K562 (cell line): ENCODE measurements at regions not wholly inside any gene's neighbourhood (a gene's known extent, or its start where the extent isn't known, plus 50 kb on each side); places are given as distances from the start of the nearest gene placed in this dataset.

Experiments
- CBX3 ChIP-seq, 2 experiments: IDR thresholded peaks; 1 replicate in 1 of 2; 2 replicates in 1 of 2; pipeline ENCODE4 v1.6.1; 2012; ENCODE audit warnings: inconsistent platforms in 2 of 2, low read length in 2 of 2, borderline replicate concordance in 1 of 2, control low read depth in 1 of 2
- EP400 ChIP-seq: fragments of 450-650 bp; IDR thresholded peaks from 2 replicates; pipeline ENCODE4 v1.6.1; 2017; ENCODE audit warnings: antibody characterized with exemption, mild to moderate bottlenecking, moderate library complexity
- ETS2 ChIP-seq: IDR thresholded peaks from 2 replicates; pipeline ENCODE4 v1.6.1; 2016; ENCODE audit warnings: borderline replicate concordance, missing genetic modification characterization, mild to moderate bottlenecking, moderate library complexity, missing compliant biosample characterization; ENCODE audit not compliant: poor library complexity, severe bottlenecking
- EZH2 ChIP-seq: IDR thresholded peaks from 2 replicates; pipeline ENCODE4 v1.6.1; 2012; ENCODE audit warnings: low read depth, mild to moderate bottlenecking, inconsistent platforms, low read length, borderline replicate concordance
- GATAD2B ChIP-seq: fragments of 450-650 bp; IDR thresholded peaks from 2 replicates; pipeline ENCODE4 v1.6.1; 2017; ENCODE audit warnings: mild to moderate bottlenecking, borderline replicate concordance
- ILF3 ChIP-seq: fragments of 450-650 bp; IDR thresholded peaks from 2 replicates; pipeline ENCODE4 v1.6.1; 2018; ENCODE audit warnings: antibody characterized with exemption, mild to moderate bottlenecking, moderate library complexity, borderline replicate concordance
- JUN ChIP-seq, 2 experiments: sonication (generic) in 1 of 2; formaldehyde crosslinking in 1 of 2; IDR thresholded peaks; 2 replicates each; pipeline versions ENCODE4 v1.6.1 to v1.8.0; 2012 to 2022; ENCODE audit warnings: borderline replicate concordance in 2 of 2, mild to moderate bottlenecking in 2 of 2, improper control_type of control experiment in 1 of 2, low read depth in 1 of 2, low read length in 1 of 2, missing genetic modification reagents in 1 of 2
- MAZ ChIP-seq, 2 experiments: fragments of 450-650 bp in 1 of 2; sonication (generic) in 1 of 2; formaldehyde crosslinking; IDR thresholded peaks in 1 of 2; conservative IDR thresholded peaks in 1 of 2; 2 replicates each; pipeline versions ENCODE4 v1.4.0 to v1.5.0; 2020; ENCODE audit warnings: mild to moderate bottlenecking in 1 of 2, missing genetic modification reagents in 1 of 2
- MEF2A ChIP-seq: IDR thresholded peaks from 2 replicates; pipeline ENCODE4 v1.6.1; 2011; ENCODE audit warnings: low read depth, mild to moderate bottlenecking, low read length, moderate library complexity; ENCODE audit not compliant: control insufficient read depth
- RREB1 ChIP-seq: fragments of 250-450 bp; sonication (Bioruptor Pico); IDR thresholded peaks from 2 replicates; pipeline ENCODE4 v1.4.0; 2020
- TCFL5 ChIP-seq: fragments of 250-450 bp; sonication (Bioruptor Pico); conservative IDR thresholded peaks from 2 replicates; pipeline ENCODE4 v1.6.1; 2021; ENCODE audit warnings: mild to moderate bottlenecking, moderate library complexity, matching md5 sums
- ZBTB11 ChIP-seq, 3 experiments: fragments of 200-800 bp in 1 of 3; fragments of 250-450 bp in 1 of 3; fragments of 450-650 bp in 1 of 3; sonication (Bioruptor Pico) in 1 of 3; sonication (Bioruptor generic) in 1 of 3; formaldehyde crosslinking in 1 of 3; IDR thresholded peaks; 2 replicates each; pipeline versions ENCODE4 v1.6.1 to v1.8.0; 2016 to 2022; ENCODE audit warnings: mild to moderate bottlenecking in 2 of 3, missing genetic modification characterization in 2 of 3, missing compliant biosample characterization in 1 of 3, moderate library complexity in 1 of 3
- ZKSCAN3 ChIP-seq: fragments of 250-450 bp; sonication (Bioruptor Pico); IDR thresholded peaks from 2 replicates; pipeline ENCODE4 v1.4.0; 2020
- ZNF212 ChIP-seq: fragments of 450-650 bp; formaldehyde crosslinking; IDR thresholded peaks from 2 replicates; pipeline ENCODE4 v1.4.0; 2020; ENCODE audit warnings: mild to moderate bottlenecking
- ZNF57 ChIP-seq: fragments of 450-650 bp; formaldehyde crosslinking; IDR thresholded peaks from 2 replicates; pipeline ENCODE4 v1.4.0; 2020; ENCODE audit warnings: mild to moderate bottlenecking, moderate library complexity
- ZNF584 ChIP-seq: fragments of 200-800 bp; sonication (Bioruptor generic); IDR thresholded peaks from 2 replicates; pipeline ENCODE4 v1.6.1; 2016; ENCODE audit warnings: low read depth, mild to moderate bottlenecking, missing genetic modification characterization, missing compliant biosample characterization
- ZNF655 ChIP-seq: fragments of 250-450 bp; sonication (Bioruptor Pico); IDR thresholded peaks from 2 replicates; pipeline ENCODE4 v1.5.0; 2021
- ZNF764 ChIP-seq: fragments of 250-450 bp; sonication (Bioruptor Pico); IDR thresholded peaks from 2 replicates; pipeline ENCODE4 v1.4.0; 2020; ENCODE audit warnings: low read depth, mild to moderate bottlenecking, moderate library complexity

- TF ChIP-seq RREB1 (CRISPR knock-in tag) (no peak), ZNF212 (CRISPR knock-in tag) (no peak), MEF2A (no peak), EP400 (no peak), ZNF655 (CRISPR knock-in tag) (no peak), ZNF764 (CRISPR knock-in tag) (no peak), ZNF584 (no peak), ZNF57 (CRISPR knock-in tag) (no peak), TCFL5 (CRISPR knock-in tag) (no peak), JUN (IDR thresholded peaks at IDR 0.05; ENCODE audit: borderline replicate concordance, low read depth, low read length) (no peak), JUN (CRISPR knock-in tag; IDR thresholded peaks at IDR 0.05; ENCODE audit: borderline replicate concordance) (no peak), EZH2 (no peak), CBX3 (IDR thresholded peaks at IDR 0.05; ENCODE audit: borderline replicate concordance in 1 of 2, low read length in 2 of 2) (no peak), ZKSCAN3 (CRISPR knock-in tag) (no peak), ETS2 (tag) (no peak), ILF3 (no peak), ZBTB11 (CRISPR knock-in tag; IDR thresholded peaks at IDR 0.05) (no peak), GATAD2B (no peak), MAZ (CRISPR knock-in tag; conservative IDR thresholded peaks at IDR 0.05 in 1 of 2, IDR thresholded peaks at IDR 0.05 in 1 of 2) (no peak)
Observed at GRCh38 chr14:106490442-106490841, 964.1 kb downstream of the TMEM121 start (continued).
